Thyroid gland (tissue), 4 donors: ENCODE measurements at regions not wholly inside any gene's neighbourhood (a gene's known extent, or its start where the extent isn't known, plus 50 kb on each side); places are given as distances from the start of the nearest gene placed in this dataset.

Experiments used
- POLR2A ChIP-seq, 2 donors: fragments of 450-650 bp; IDR thresholded peaks; one replicate each; pipeline ENCODE4 v1.6.1; 2017; ENCODE audit warnings: antibody characterized with exemption in 2 of 2, mild to moderate bottlenecking in 2 of 2, moderate library complexity in 1 of 2
- TF ChIP-seq, protein P1 (sequence below), 6 experiments: fragments of 200-600 bp in 3 of 6; fragments of 450-650 bp in 3 of 6; sonication (generic) in 3 of 6; IDR thresholded peaks; one replicate each; pipeline ENCODE4 v1.5.1; 2016 to 2019; ENCODE audit warnings: antibody characterized with exemption in 6 of 6, mild to moderate bottlenecking in 2 of 6, inconsistent platforms in 1 of 6, moderate library complexity in 1 of 6

DNA sequence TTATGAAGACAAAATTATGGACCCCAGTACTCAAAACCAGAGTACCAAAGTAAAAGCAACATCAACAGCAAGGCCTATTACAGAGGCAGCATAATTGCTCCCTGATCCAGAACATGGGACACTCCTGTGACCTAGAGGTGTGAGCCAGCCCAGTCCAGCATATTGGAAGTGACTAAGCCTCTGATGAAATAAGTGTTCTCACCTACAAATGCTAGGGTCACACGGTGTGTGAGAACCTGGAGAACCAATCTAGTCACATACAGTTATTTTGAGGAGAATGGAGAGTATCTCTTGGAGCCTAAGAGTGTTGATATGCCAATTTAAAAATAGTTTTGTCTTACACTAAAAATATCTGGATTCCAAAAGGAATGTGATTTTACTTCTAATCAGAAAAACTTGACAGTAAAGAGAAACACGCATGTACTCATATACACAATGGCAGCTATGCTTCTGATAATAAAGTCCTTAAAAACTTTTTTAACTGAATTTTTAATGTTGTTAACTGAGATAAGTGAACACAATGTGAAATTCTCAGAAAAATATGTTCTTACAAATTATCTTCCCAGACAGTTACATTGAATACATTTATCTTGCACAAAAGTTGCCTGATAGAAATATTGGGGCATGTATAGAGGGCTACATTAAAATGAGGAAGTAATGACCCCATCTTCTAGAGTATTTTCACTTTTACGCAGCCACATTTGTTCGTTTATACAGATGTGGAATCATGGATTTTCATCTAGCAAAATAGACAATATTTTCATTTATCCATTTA, 56.8 kb upstream of the CD36 start:
- TF ChIP-seq POLR2A (IDR thresholded peaks at IDR 0.05): no peak
- TF ChIP-seq, protein P1, sequence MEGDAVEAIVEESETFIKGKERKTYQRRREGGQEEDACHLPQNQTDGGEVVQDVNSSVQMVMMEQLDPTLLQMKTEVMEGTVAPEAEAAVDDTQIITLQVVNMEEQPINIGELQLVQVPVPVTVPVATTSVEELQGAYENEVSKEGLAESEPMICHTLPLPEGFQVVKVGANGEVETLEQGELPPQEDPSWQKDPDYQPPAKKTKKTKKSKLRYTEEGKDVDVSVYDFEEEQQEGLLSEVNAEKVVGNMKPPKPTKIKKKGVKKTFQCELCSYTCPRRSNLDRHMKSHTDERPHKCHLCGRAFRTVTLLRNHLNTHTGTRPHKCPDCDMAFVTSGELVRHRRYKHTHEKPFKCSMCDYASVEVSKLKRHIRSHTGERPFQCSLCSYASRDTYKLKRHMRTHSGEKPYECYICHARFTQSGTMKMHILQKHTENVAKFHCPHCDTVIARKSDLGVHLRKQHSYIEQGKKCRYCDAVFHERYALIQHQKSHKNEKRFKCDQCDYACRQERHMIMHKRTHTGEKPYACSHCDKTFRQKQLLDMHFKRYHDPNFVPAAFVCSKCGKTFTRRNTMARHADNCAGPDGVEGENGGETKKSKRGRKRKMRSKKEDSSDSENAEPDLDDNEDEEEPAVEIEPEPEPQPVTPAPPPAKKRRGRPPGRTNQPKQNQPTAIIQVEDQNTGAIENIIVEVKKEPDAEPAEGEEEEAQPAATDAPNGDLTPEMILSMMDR (IDR thresholded peaks at IDR 0.05): no peak
